ENCODE measurements at regions not wholly inside any gene's neighbourhood (a gene's known extent, or its start where the extent isn't known, plus 50 kb on each side); places are given as distances from the start of the nearest gene placed in this dataset.
"Not testable (repeated sequence)": the region's sequence is repeated elsewhere in the genome, so short reads cannot be mapped to it uniquely, and the experiment has no call there.

GRCh38 chr21:24545807-24546361, 1061.4 kb downstream of the MRPL39 start:
- no peak for DNase-seq

- DNase-seq = peak in 1 of 2 donors; percentile 0
Measured at GRCh38 chr21:24514081-24514733, 1093.1 kb downstream of the MRPL39 start.

GRCh38 chr21:24509131-24509530, 1098.2 kb downstream of the MRPL39 start:
- no peak for DNase-seq

- no peak for DNase-seq
Measured at GRCh38 chr21:24486973-24487372, 1120.3 kb downstream of the MRPL39 start.

- not testable (repeated sequence) for DNase-seq
Measured at GRCh38 chr21:24483361-24483760, 1123.9 kb downstream of the MRPL39 start.

GRCh38 chr21:24470852-24471251, 1136.4 kb downstream of the MRPL39 start:
- DNase-seq = no peak

- no peak for DNase-seq
Measured at GRCh38 chr21:24456358-24456757, 1150.9 kb downstream of the MRPL39 start.

GRCh38 chr21:24450119-24450518, 1157.2 kb downstream of the MRPL39 start:
- DNase-seq = no peak

GRCh38 chr21:24445517-24445916, 1161.8 kb downstream of the MRPL39 start:
- no peak for DNase-seq

GRCh38 chr21:24444736-24445135, 1162.5 kb downstream of the MRPL39 start:
- no peak for DNase-seq

GRCh38 chr21:24436236-24436635, 1171.0 kb downstream of the MRPL39 start:
- no peak for DNase-seq

GRCh38 chr21:24428591-24429199, 1178.6 kb downstream of the MRPL39 start:
- no peak for DNase-seq

GRCh38 chr21:24424776-24425175, 1182.5 kb downstream of the MRPL39 start:
- no peak for DNase-seq

GRCh38 chr21:24423546-24423945, 1183.7 kb downstream of the MRPL39 start:
- DNase-seq = no peak

GRCh38 chr21:24420689-24421088, 1186.6 kb downstream of the MRPL39 start:
- DNase-seq = no peak

GRCh38 chr21:24419641-24420040, 1187.6 kb downstream of the MRPL39 start:
- not testable (repeated sequence) for DNase-seq

GRCh38 chr21:24418671-24419070, 1188.6 kb downstream of the MRPL39 start:
- DNase-seq = no peak

GRCh38 chr21:24411429-24411828, 1195.9 kb downstream of the MRPL39 start:
- DNase-seq = no peak

- DNase-seq = no peak
Measured at GRCh38 chr21:24403221-24403620, 1204.1 kb downstream of the MRPL39 start.

- DNase-seq = no peak
Measured at GRCh38 chr21:24395320-24395923, 1211.9 kb downstream of the MRPL39 start.

- no peak for DNase-seq
Measured at GRCh38 chr21:24375201-24375600, 1232.1 kb downstream of the MRPL39 start.

- DNase-seq = no peak
Measured at GRCh38 chr21:24372506-24372905, 1234.8 kb downstream of the MRPL39 start.

GRCh38 chr21:24369746-24370145, 1237.5 kb downstream of the MRPL39 start:
- peak in 1 of 2 donors; percentile 7 for DNase-seq

Measured in right lung (tissue), 2 donors.